ENCODE measurements at regions not wholly inside any gene's neighbourhood (a gene's known extent, or its start where the extent isn't known, plus 50 kb on each side); places are given as distances from the start of the nearest gene placed in this dataset.
"Not testable (repeated sequence)": the region's sequence is repeated elsewhere in the genome, so short reads cannot be mapped to it uniquely, and the experiment has no call there.

GRCh38 chr3:89025185-89025584 lies 82.2 kb upstream of the EPHA3 start:
- no peak for DNase-seq
- no peak for ATAC-seq
- no peak for TF ChIP-seq CTCF (IDR thresholded peaks at IDR 0.05)

GRCh38 chr3:89032346-89033013 lies 74.9 kb upstream of the EPHA3 start:
- DNase-seq (no peak), ATAC-seq (no peak)
- no peaks in the 10 kb centered on the region for H3K27me3 ChIP-seq
- no peaks in the 10 kb centered on the region for H3K36me3 ChIP-seq
- intact Hi-C loops (cut with DNase I): no loop called here
- WGBS, 2 donors: 68 to 77% methylated on average over 1 of the region's 1 CpG
- H3K9me3 ChIP-seq: peaks cover 0 to 9% (median 0%) of the 10 kb centered on the region in 11 donors
- H3K4me3 ChIP-seq: no peak overlapping the region
- no peak for TF ChIP-seq CTCF (IDR thresholded peaks at IDR 0.05)
- no peak overlapping the region for H3K27ac ChIP-seq
- H3K4me1 ChIP-seq: no peaks in the 10 kb centered on the region

More at GRCh38 chr3:89025185-89025584, 82.2 kb upstream of the EPHA3 start:
- intact Hi-C loops (cut with DNase I): no loop called here
- no peaks in the 10 kb centered on the region for H3K9me3 ChIP-seq
- no peaks in the 10 kb centered on the region for H3K36me3 ChIP-seq
- no peak overlapping the region for H3K27ac ChIP-seq
- no peak overlapping the region for H3K4me3 ChIP-seq
- 65 to 73% methylated on average over 4 of the region's 4 CpGs for WGBS, 2 donors
- no peaks in the 10 kb centered on the region for H3K4me1 ChIP-seq
- no peaks in the 10 kb centered on the region for H3K27me3 ChIP-seq

GRCh38 chr3:89034723-89035122 lies 72.7 kb upstream of the EPHA3 start:
- H3K27ac ChIP-seq; H3K9me3 ChIP-seq; ATAC-seq; H3K4me1 ChIP-seq; H3K36me3 ChIP-seq; DNase-seq; H3K27me3 ChIP-seq; H3K4me3 ChIP-seq; intact Hi-C loops (cut with DNase I): not testable (repeated sequence)
- 88 to 89% methylated on average over 6 of the region's 6 CpGs for WGBS, 2 donors

GRCh38 chr3:89038869-89039268 lies 68.6 kb upstream of the EPHA3 start:
- Histone ChIP-seq H3K27ac (no peak overlapping the region), H3K9me3 (peaks cover 0 to 9% (median 0%) of the 10 kb centered on the region in 11 donors), H3K36me3 (no peaks in the 10 kb centered on the region), H3K27me3 (no peaks in the 10 kb centered on the region), H3K4me1 (no peaks in the 10 kb centered on the region), H3K4me3 (no peak overlapping the region)
- DNase-seq (no peak), ATAC-seq (no peak)
- intact Hi-C loops (cut with DNase I): no loop called here
- 45 to 91% methylated on average over 1 of the region's 1 CpG for WGBS, 2 donors
- TF ChIP-seq CTCF (IDR thresholded peaks at IDR 0.05): no peak

- no peak for TF ChIP-seq CTCF (IDR thresholded peaks at IDR 0.05)
- no peaks in the 10 kb centered on the region for H3K4me1 ChIP-seq
- no peak overlapping the region for H3K27ac ChIP-seq
- no peak for ATAC-seq
- 58 to 74% methylated on average over 3 of the region's 3 CpGs for WGBS, 2 donors
- intact Hi-C loops (cut with DNase I): no loop called here
- no peaks in the 10 kb centered on the region for H3K27me3 ChIP-seq
- no peaks in the 10 kb centered on the region for H3K36me3 ChIP-seq
- no peak for DNase-seq
- H3K9me3 ChIP-seq: peaks cover 0 to 9% (median 0%) of the 10 kb centered on the region in 11 donors
- H3K4me3 ChIP-seq: no peak overlapping the region
Measured at GRCh38 chr3:89042236-89042835, 65.1 kb upstream of the EPHA3 start.
